DMS 273 (cell line): ENCODE measurements at regions not wholly inside any gene's neighbourhood (a gene's known extent, or its start where the extent isn't known, plus 50 kb on each side); places are given as distances from the start of the nearest gene placed in this dataset.

Experiments
- DNase-seq: peaks from one replicate; lab custom pipeline; 2025; ENCODE audit not compliant: unreplicated experiment; lab: John Stamatoyannopoulos, UW

GRCh38 chr7:131197920-131198615 is 129.6 kb upstream of the MKLN1 start:
- DNase-seq: no peak

- DNase-seq: no peak
Measured at GRCh38 chr7:131202451-131202850, 125.2 kb upstream of the MKLN1 start.

GRCh38 chr7:131203291-131203976 is 124.2 kb upstream of the MKLN1 start:
- no peak for DNase-seq

GRCh38 chr7:131208777-131209176 is 118.9 kb upstream of the MKLN1 start:
- DNase-seq: no peak

GRCh38 chr7:131210618-131211017 is 117.1 kb upstream of the MKLN1 start:
- DNase-seq: no peak

- DNase-seq: no peak
Measured at GRCh38 chr7:131211500-131211899, 116.2 kb upstream of the MKLN1 start.

GRCh38 chr7:131212114-131212513 is 115.6 kb upstream of the MKLN1 start:
- no peak for DNase-seq

- DNase-seq: no peak
Measured at GRCh38 chr7:131218727-131219128, 108.9 kb upstream of the MKLN1 start.

GRCh38 chr7:131219312-131220041 is 108.2 kb upstream of the MKLN1 start:
- no peak for DNase-seq

- no peak for DNase-seq
Measured at GRCh38 chr7:131221061-131221460, 106.6 kb upstream of the MKLN1 start.

GRCh38 chr7:131222171-131222570 is 105.5 kb upstream of the MKLN1 start:
- peak; percentile 18 for DNase-seq

- no peak for DNase-seq
Measured at GRCh38 chr7:131223151-131223550, 104.5 kb upstream of the MKLN1 start.

- DNase-seq: no peak
Measured at GRCh38 chr7:131224996-131225395, 102.7 kb upstream of the MKLN1 start.

GRCh38 chr7:131225619-131226513 is 101.8 kb upstream of the MKLN1 start:
- DNase-seq: peak; percentile 27

GRCh38 chr7:131226514-131226865 is 101.2 kb upstream of the MKLN1 start:
- DNase-seq: no peak

GRCh38 chr7:131231381-131232220 is 96.1 kb upstream of the MKLN1 start:
- DNase-seq: no peak

- no peak for DNase-seq
Measured at GRCh38 chr7:131232768-131233167, 94.9 kb upstream of the MKLN1 start.

- DNase-seq: no peak
Measured at GRCh38 chr7:131233193-131233592, 94.5 kb upstream of the MKLN1 start.

GRCh38 chr7:131234719-131235488 is 92.8 kb upstream of the MKLN1 start:
- DNase-seq: no peak
